DMS153 treated with DMSO at 0.1 percent for 48 hours (cell line): ENCODE measurements at regions not wholly inside any gene's neighbourhood (a gene's known extent, or its start where the extent isn't known, plus 50 kb on each side); places are given as distances from the start of the nearest gene placed in this dataset.

ENCODE experiments used
- DNase-seq: peaks from one replicate; lab custom pipeline; 2025; ENCODE audit not compliant: unreplicated experiment; lab: John Stamatoyannopoulos, UW

GRCh38 chr2:139196754-139197153, 416.6 kb upstream of the NXPH2 start:
- no peak for DNase-seq

GRCh38 chr2:139194546-139194945, 414.4 kb upstream of the NXPH2 start:
- no peak for DNase-seq

- no peak for DNase-seq
These were observed 396.9 kb upstream of the NXPH2 start for GRCh38 chr2:139177041-139177440.

- no peak for DNase-seq
These were observed 395.3 kb upstream of the NXPH2 start for GRCh38 chr2:139175510-139175909.

GRCh38 chr2:139170406-139170805, 390.2 kb upstream of the NXPH2 start:
- no peak for DNase-seq

GRCh38 chr2:139165601-139166000, 385.4 kb upstream of the NXPH2 start:
- no peak for DNase-seq

GRCh38 chr2:139165041-139165440, 384.9 kb upstream of the NXPH2 start:
- DNase-seq: no peak

- DNase-seq: no peak
These were observed 382.8 kb upstream of the NXPH2 start for GRCh38 chr2:139162957-139163356.

GRCh38 chr2:139162456-139162855, 382.3 kb upstream of the NXPH2 start:
- DNase-seq: no peak

GRCh38 chr2:139160836-139161235, 380.6 kb upstream of the NXPH2 start:
- no peak for DNase-seq

- DNase-seq: no peak
These were observed 379.0 kb upstream of the NXPH2 start for GRCh38 chr2:139159177-139159576.

- DNase-seq: no peak
These were observed 376.5 kb upstream of the NXPH2 start for GRCh38 chr2:139156730-139157129.

GRCh38 chr2:139155991-139156390, 375.8 kb upstream of the NXPH2 start:
- DNase-seq: no peak

GRCh38 chr2:139142252-139142880, 362.2 kb upstream of the NXPH2 start:
- DNase-seq: no peak

- DNase-seq: no peak
These were observed 344.1 kb upstream of the NXPH2 start for GRCh38 chr2:139124271-139124670.

GRCh38 chr2:139123795-139124194, 343.6 kb upstream of the NXPH2 start:
- DNase-seq: no peak

GRCh38 chr2:139122711-139123158, 342.5 kb upstream of the NXPH2 start:
- no peak for DNase-seq

- DNase-seq: no peak
These were observed 319.5 kb upstream of the NXPH2 start for GRCh38 chr2:139099721-139100120.

GRCh38 chr2:139098961-139099360, 318.8 kb upstream of the NXPH2 start:
- DNase-seq: no peak

GRCh38 chr2:139083121-139083520, 302.9 kb upstream of the NXPH2 start:
- DNase-seq: no peak

GRCh38 chr2:139080244-139080643, 300.1 kb upstream of the NXPH2 start:
- no peak for DNase-seq

GRCh38 chr2:139079311-139079710, 299.1 kb upstream of the NXPH2 start:
- DNase-seq: no peak

- DNase-seq: no peak
These were observed 298.2 kb upstream of the NXPH2 start for GRCh38 chr2:139078376-139078775.
